GM18508 (cell line): ENCODE measurements at regions not wholly inside any gene's neighbourhood (a gene's known extent, or its start where the extent isn't known, plus 50 kb on each side); places are given as distances from the start of the nearest gene placed in this dataset.

Experiments
- ATAC-seq: cut with Tn5 transposase; IDR thresholded peaks from one replicate; pipeline ENCODE4 v1.9.1; 2021; ENCODE audit warnings: moderate number of reproducible peaks; ENCODE audit not compliant: insufficient read depth, unreplicated experiment

- ATAC-seq, result peak; percentile 84
Measured at GRCh38 chr2:147250652-147251356, 594.0 kb upstream of the ACVR2A start.

DNA sequence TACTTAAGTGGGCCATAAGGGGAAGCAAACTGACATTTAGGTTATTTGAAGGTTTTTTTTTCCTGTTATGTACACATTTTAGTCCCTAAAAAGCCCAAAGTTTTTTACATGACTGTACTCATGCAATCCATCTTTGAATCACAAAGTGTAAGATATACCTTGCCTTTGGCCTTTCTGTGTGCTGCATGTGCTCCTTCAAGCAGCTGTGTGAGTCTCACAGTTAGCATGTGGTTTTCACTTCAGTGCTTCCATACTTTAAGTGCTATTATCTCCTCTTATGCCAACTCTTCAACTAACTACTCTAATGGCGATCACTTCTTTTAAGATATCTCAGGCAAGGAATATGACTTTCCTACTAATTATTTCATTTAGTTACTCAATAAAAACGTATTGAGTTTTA, 597.1 kb upstream of the ACVR2A start:
- ATAC-seq, result no peak

DNA sequence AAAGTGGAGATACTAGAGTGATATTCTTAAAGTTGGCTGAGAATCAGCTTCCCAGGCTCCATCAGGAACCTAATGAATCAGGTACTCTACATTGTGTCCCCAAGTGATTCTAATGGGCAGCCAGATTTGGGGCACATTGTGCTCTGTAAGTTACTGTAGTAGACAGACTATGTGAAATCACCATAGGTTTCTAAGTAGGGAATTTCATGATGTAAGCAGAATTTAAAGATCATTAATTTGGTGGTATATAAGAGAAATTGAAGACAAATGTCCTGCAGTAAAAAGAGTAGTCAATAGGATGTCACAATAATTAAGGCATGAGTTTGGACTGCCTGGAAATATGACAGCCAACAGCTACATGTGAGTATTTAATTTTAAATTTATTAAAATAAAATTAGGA, 602.4 kb upstream of the ACVR2A start:
- no peak for ATAC-seq

DNA sequence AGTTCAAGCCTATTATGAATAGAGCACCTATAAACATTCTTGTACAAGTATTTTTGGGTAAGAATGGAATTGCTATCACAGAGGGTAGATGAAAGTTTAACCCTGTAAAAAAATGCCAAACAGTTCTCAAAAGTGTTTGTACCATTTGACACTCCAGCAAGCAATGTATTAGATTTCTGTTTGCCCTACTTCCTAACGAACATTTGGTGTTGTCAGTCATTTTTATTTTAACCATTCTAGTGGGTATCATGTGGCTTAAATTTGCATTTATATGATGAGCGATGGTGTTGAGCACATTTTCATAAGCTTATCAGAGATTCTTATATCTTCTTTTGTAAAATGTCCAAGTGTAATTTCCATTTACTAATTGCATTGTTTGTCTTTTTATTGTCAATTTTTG, 608.2 kb upstream of the ACVR2A start:
- ATAC-seq, result no peak

DNA sequence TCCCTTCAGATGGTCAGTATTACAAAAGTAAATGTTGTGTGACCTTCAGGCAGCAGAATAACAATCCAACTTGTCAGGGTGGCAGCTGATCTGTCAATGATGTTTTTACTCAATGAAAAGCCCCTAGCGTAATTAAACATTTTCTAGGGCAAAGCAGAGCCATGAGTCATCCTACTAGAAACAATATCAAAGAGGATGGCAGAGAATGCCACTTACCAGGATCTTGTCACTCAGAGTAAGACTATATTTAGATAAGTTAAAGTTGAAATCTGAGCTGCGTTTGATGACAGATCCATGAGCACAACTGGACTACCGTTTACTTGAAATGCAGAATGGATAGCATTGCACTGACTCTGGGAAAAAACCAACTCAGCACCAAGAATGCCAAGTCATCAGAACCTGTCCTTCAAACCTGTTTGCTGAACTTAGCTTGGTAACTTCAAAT, 612.6 kb upstream of the ACVR2A start:
- ATAC-seq, result no peak

GRCh38 chr2:147231607-147232006, 613.2 kb upstream of the ACVR2A start:
- ATAC-seq, result no peak

DNA sequence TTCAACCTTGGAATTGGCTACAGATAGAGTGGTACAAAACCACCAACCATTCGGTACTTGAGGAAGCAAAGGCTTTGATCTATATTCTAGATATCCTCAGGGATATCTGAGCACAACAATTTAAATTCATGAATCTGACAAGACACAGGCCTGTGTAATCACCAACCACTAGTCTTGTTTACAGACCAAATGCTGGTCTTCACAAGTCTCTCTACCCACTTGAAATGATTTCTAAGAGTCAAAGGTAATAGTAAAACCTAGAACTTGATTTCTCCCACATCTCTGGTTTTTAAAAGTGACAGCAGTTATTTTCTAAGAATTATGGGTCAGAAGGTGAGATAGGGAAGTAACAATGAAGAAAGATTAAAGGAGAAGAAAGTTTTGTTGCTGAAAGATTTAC, 613.7 kb upstream of the ACVR2A start:
- no peak for ATAC-seq

DNA sequence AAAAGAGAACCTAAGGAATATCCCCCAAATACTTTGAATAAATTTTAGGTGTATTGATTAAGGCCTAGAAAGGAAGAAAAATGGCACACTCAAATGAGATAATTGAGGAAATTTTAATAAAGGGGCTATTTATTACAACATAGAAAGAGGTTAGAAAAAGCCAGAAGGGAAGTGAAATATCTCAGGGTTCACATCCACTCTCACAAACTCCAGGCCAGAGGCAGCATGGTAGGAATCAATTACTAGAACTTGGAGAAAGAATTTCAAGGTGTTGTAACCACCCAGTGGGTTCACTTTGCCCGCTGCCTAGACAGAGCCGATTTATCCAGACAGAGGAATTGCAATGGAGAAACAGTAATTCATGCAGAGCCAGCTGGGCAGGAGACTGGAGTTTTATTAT, 617.5 kb upstream of the ACVR2A start:
- ATAC-seq, result no peak

DNA sequence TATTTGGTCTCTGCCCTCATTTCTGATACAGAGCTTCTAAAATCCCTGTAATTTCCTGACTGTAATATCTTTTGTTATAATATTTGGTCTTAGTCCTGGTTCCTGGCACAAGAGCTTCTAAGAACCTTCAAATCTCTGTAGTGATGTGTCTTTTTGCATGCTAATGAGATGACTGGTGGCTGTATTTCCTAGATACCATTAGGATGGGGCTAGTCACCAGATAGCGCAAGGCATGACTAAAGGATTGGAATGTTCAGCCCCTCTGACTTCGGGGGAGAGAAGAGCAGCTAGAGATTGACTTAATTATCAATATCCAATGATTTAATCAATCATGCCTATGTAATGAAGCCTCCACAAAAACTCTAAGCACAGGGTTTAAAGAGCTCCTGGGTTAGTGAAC, 620.8 kb upstream of the ACVR2A start:
- no peak for ATAC-seq

- no peak for ATAC-seq
Measured at GRCh38 chr2:147223553-147224060, 621.2 kb upstream of the ACVR2A start.

DNA sequence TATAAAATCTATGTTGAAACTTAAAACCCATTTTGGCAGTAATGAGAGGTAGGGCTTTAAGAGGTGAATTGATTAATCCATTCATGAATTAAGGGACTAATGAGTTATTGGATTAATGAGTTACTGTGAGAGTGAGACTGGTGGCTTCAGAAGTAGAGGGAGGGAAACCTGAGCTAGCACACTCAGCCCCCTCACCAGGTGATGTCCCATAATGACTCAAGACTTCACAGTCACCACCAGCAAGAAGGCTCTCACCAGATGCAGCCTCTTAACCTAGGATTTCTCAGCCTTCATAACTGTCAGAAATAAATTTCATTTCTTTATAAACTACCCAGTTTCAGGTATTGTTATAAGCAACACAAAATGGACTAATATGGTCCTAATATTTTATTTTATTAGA, 621.7 kb upstream of the ACVR2A start:
- peak; percentile 64 for ATAC-seq

GRCh38 chr2:147222506-147222905, 622.3 kb upstream of the ACVR2A start:
- peak; percentile 49 for ATAC-seq

- ATAC-seq, result no peak
Measured at GRCh38 chr2:147214914-147215313, 629.9 kb upstream of the ACVR2A start.

DNA sequence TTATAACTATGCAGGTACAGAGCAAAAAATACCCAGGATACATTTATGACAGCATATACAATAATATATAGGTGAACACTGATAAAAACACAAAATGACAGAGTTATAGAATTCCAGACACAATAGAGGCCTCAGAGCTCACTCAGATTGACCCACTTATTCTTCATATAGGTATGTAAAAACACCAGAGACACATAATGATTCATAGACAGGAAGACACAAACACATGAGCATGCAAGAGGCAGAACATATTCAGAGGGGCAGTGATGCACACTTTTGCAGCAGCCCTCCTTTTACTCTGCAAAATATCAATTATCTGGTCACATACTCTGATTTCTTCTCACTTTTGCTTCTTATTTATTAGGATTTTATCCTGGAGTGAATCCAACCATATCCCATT, 633.3 kb upstream of the ACVR2A start:
- no peak for ATAC-seq

- ATAC-seq, result no peak
Measured at GRCh38 chr2:147204102-147204501, 640.7 kb upstream of the ACVR2A start.

GRCh38 chr2:147198651-147199171, 646.1 kb upstream of the ACVR2A start:
- no peak for ATAC-seq

DNA sequence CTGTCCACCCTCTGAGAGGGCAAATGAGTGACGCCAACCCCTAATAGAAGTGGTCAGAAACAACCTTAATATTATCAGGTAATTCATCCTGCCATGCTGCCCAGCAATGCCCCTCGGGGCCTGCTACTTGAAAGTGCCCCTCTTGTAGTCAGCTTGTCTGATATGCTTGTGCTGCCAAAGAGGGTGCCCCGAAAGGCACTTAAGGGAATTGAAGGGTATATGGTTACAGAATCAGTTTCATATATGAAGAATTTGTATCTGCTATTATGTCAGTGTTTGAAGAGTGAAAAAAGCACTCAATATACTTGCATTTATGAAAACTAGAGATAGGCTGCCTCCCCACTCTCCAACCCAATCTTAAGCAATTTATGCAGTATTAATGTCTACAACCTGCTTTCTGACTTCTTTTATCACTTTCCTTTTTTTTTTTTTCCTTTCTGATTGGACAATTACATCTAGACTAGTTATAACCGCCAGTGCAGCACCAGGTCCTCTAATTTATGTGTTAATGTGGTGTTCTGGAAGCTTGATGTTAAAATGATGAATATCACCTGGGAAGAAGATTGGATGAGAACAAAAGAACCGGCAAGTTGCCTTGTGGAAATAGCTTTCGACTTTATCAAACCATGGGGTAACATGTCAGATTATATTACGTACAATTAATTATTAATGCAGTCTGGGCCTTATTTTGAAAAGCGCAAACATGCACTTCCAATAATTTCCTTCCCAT, 646.9 kb upstream of the ACVR2A start:
- ATAC-seq, result no peak

DNA sequence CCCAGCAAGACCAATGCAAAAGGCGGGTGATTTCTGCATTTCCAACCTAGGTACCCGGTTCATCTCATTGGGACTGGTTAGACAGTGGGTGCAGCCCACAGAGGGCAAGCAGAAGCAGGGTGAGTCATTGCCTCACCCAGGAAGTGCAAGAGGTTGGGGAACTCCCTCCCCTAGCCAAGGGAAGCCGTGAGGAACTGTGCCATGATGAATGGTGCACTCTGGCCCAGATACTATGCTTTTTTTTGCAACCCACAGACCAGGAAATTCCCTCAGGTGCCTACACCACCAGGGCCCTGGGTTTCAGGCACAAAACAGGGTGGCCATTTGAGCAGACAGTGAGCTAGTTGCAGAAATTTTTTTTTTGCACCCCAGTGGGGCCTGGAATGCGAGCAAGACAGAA, 662.6 kb upstream of the ACVR2A start:
- ATAC-seq, result peak; percentile 83

- ATAC-seq, result peak; percentile 63
Measured at GRCh38 chr2:147181351-147182029, 663.3 kb upstream of the ACVR2A start.

GRCh38 chr2:147177071-147177857, 667.6 kb upstream of the ACVR2A start:
- ATAC-seq, result no peak
